Non-pigmented ciliary epithelial cell (primary cell): ENCODE measurements at regions not wholly inside any gene's neighbourhood (a gene's known extent, or its start where the extent isn't known, plus 50 kb on each side); places are given as distances from the start of the nearest gene placed in this dataset.

Source experiments
- DNase-seq: peaks from one replicate; pipeline ENCODE4 v3.0.0-alpha.2; 2010; ENCODE audit warnings: low read depth

GRCh38 chr2:204177977-204178522, 241.5 kb downstream of the ICOS start:
- no peak for DNase-seq

GRCh38 chr2:204180649-204181048, 244.1 kb downstream of the ICOS start:
- DNase-seq = no peak

GRCh38 chr2:204183608-204184007, 247.0 kb downstream of the ICOS start:
- no peak for DNase-seq

- DNase-seq = no peak
Observed at GRCh38 chr2:204184226-204184625, 247.7 kb downstream of the ICOS start.

GRCh38 chr2:204187229-204188083, 250.9 kb downstream of the ICOS start:
- no peak for DNase-seq

GRCh38 chr2:204191574-204191973, 255.0 kb downstream of the ICOS start:
- DNase-seq = no peak

GRCh38 chr2:204195498-204195897, 258.9 kb downstream of the ICOS start:
- DNase-seq = no peak

GRCh38 chr2:204197336-204198005, 260.9 kb downstream of the ICOS start:
- DNase-seq = no peak

GRCh38 chr2:204199357-204199756, 262.8 kb downstream of the ICOS start:
- no peak for DNase-seq

- no peak for DNase-seq
Observed at GRCh38 chr2:204201507-204201906, 264.9 kb downstream of the ICOS start.

- no peak for DNase-seq
Observed at GRCh38 chr2:204202253-204202652, 265.7 kb downstream of the ICOS start.

- no peak for DNase-seq
Observed at GRCh38 chr2:204203704-204204103, 267.1 kb downstream of the ICOS start.

GRCh38 chr2:204205082-204205481, 268.5 kb downstream of the ICOS start:
- DNase-seq = no peak

- DNase-seq = no peak
Observed at GRCh38 chr2:204205538-204205937, 269.0 kb downstream of the ICOS start.

GRCh38 chr2:204207866-204208265, 271.3 kb downstream of the ICOS start:
- DNase-seq = no peak

- DNase-seq = no peak
Observed at GRCh38 chr2:204213588-204213987, 277.0 kb downstream of the ICOS start.

GRCh38 chr2:204218040-204218439, 281.5 kb downstream of the ICOS start:
- no peak for DNase-seq

GRCh38 chr2:204219196-204219595, 282.6 kb downstream of the ICOS start:
- no peak for DNase-seq

GRCh38 chr2:204220896-204221295, 284.3 kb downstream of the ICOS start:
- no peak for DNase-seq

- DNase-seq = no peak
Observed at GRCh38 chr2:204223046-204223445, 286.5 kb downstream of the ICOS start.

GRCh38 chr2:204223544-204223943, 287.0 kb downstream of the ICOS start:
- DNase-seq = no peak

GRCh38 chr2:204225671-204226073, 289.1 kb downstream of the ICOS start:
- no peak for DNase-seq

- no peak for DNase-seq
Observed at GRCh38 chr2:204226305-204226880, 289.8 kb downstream of the ICOS start.
